CD14-positive monocyte (primary cell): ENCODE measurements at regions not wholly inside any gene's neighbourhood (a gene's known extent, or its start where the extent isn't known, plus 50 kb on each side); places are given as distances from the start of the nearest gene placed in this dataset.

Experiments used
- DNase-seq, 3 donors: peaks; one replicate each; pipeline ENCODE4 v3.0.0-alpha.2; 2011 to 2022
- H2AFZ ChIP-seq: 2 replicates; pipeline ENCODE4 v1.6.0; 2012; ENCODE audit warnings: mild to moderate bottlenecking, low read depth, low read length, inconsistent platforms; ENCODE audit not compliant: insufficient read depth, poor library complexity, severe bottlenecking
- H3K27ac ChIP-seq, 2 donors: 1 replicate in 1 of 2; 2 replicates in 1 of 2; pipeline ENCODE4 v1.5.1; 2012 to 2013; ENCODE audit warnings: low read length in 2 of 2, control low read depth in 1 of 2, inconsistent platforms in 1 of 2, low read depth in 1 of 2, mild to moderate bottlenecking in 1 of 2
- H3K27me3 ChIP-seq, 2 donors: one replicate each; pipeline versions ENCODE4 v1.6.0 to v1.6.1; 2011 to 2013; ENCODE audit warnings: low read length in 2 of 2; ENCODE audit not compliant: control insufficient read depth in 2 of 2, insufficient read depth in 2 of 2
- H3K36me3 ChIP-seq, 2 donors: replicated peaks in 1 of 2; 1 replicate in 1 of 2; 2 replicates in 1 of 2; pipeline versions ENCODE4 v1.5.1 to v1.6.1; 2012 to 2013; ENCODE audit warnings: low read length in 2 of 2, control low read depth in 1 of 2, inconsistent platforms in 1 of 2, mild to moderate bottlenecking in 1 of 2; ENCODE audit not compliant: insufficient read depth in 2 of 2, control insufficient read depth in 1 of 2
- H3K4me1 ChIP-seq, 2 donors: 1 replicate in 1 of 2; 2 replicates in 1 of 2; pipeline versions ENCODE4 v1.5.1 to v1.6.1; 2012 to 2013; ENCODE audit warnings: low read length in 2 of 2, control low read depth in 1 of 2, inconsistent platforms in 1 of 2, mild to moderate bottlenecking in 1 of 2, moderate library complexity in 1 of 2; ENCODE audit not compliant: insufficient read depth in 2 of 2, control insufficient read depth in 1 of 2
- H3K4me2 ChIP-seq: replicated peaks from 2 replicates; pipeline ENCODE3; 2012; ENCODE audit warnings: low read length, moderate library complexity, mild to moderate bottlenecking; ENCODE audit not compliant: poor library complexity, severe bottlenecking; ENCODE audit errors: extremely low read depth
- H3K4me3 ChIP-seq, 3 experiments: fragments of 200-600 bp in 1 of 3; sonication (generic) in 1 of 3; replicated peaks in 1 of 3; 1 replicate in 2 of 3; 2 replicates in 1 of 3; pipeline ENCODE4 v1.5.1; 2011 to 2013; ENCODE audit warnings: low read length in 3 of 3, mild to moderate bottlenecking in 3 of 3, control low read depth in 2 of 3, low read depth in 2 of 3, inconsistent platforms in 1 of 3, moderate library complexity in 1 of 3
- H3K79me2 ChIP-seq: 2 replicates; pipeline ENCODE4 v1.6.0; 2012; ENCODE audit warnings: mild to moderate bottlenecking, control low read depth, inconsistent platforms, low read length, moderate library complexity; ENCODE audit not compliant: insufficient read depth
- H3K9ac ChIP-seq: 2 replicates; pipeline ENCODE4 v1.6.0; 2017; ENCODE audit warnings: low read length, mild to moderate bottlenecking; ENCODE audit not compliant: insufficient read depth, poor library complexity, severe bottlenecking
- H3K9me3 ChIP-seq, 2 donors: replicated peaks in 1 of 2; 1 replicate in 1 of 2; 2 replicates in 1 of 2; pipeline versions ENCODE4 v1.5.1 to v1.6.1; 2012 to 2013; ENCODE audit warnings: low read length in 2 of 2, control low read depth in 1 of 2; ENCODE audit not compliant: control insufficient read depth in 1 of 2, insufficient read depth in 1 of 2
- H4K20me1 ChIP-seq: 2 replicates; pipeline ENCODE4 v1.6.0; 2012; ENCODE audit warnings: mild to moderate bottlenecking, low read length, control low read depth, moderate library complexity; ENCODE audit not compliant: insufficient read depth
- H3K27ac Mint-ChIP-seq, 7 donors: one replicate each; pipeline ENCODE4 v1.8.0; 2020; ENCODE audit warnings: mild to moderate bottlenecking in 7 of 7, mixed read lengths in 7 of 7, moderate library complexity in 6 of 7, inconsistent platforms in 2 of 7
- H3K27me3 Mint-ChIP-seq, 3 donors: one replicate each; pipeline ENCODE4 v1.8.0; 2021 to 2022; ENCODE audit warnings: low read depth in 3 of 3, mild to moderate bottlenecking in 3 of 3, mixed read lengths in 3 of 3, moderate library complexity in 3 of 3, inconsistent platforms in 1 of 3
- H3K36me3 Mint-ChIP-seq, 2 donors: one replicate each; pipeline ENCODE4 v1.8.0; 2020; ENCODE audit warnings: mixed read lengths in 2 of 2, inconsistent platforms in 1 of 2, mild to moderate bottlenecking in 1 of 2
- H3K4me1 Mint-ChIP-seq: one replicate; pipeline ENCODE4 v1.8.0; 2020; ENCODE audit warnings: mild to moderate bottlenecking, mixed read lengths
- H3K4me3 Mint-ChIP-seq, 2 donors: one replicate each; pipeline ENCODE4 v1.8.0; 2020; ENCODE audit warnings: mild to moderate bottlenecking in 2 of 2, mixed read lengths in 2 of 2, moderate library complexity in 1 of 2
- H3K9me3 Mint-ChIP-seq, 7 donors: one replicate each; pipeline ENCODE4 v1.8.0; 2020 to 2022; ENCODE audit warnings: mixed read lengths in 7 of 7, mild to moderate bottlenecking in 6 of 7, moderate library complexity in 6 of 7, inconsistent platforms in 2 of 7
- CTCF ChIP-seq: fragments of 200-600 bp; IDR thresholded peaks from one replicate; pipeline ENCODE4 v1.8.0; 2022; ENCODE audit warnings: antibody characterized with exemption, mild to moderate bottlenecking
- WGBS: methylation state at CpG from one replicate; pipeline ENCODE4 v1.1.5; 2013; ENCODE audit warnings: missing lambda C conversion rate; ENCODE audit not compliant: insufficient coverage; 5-methylcytosine and 5-hydroxymethylcytosine counted together
- intact Hi-C, 2 donors: fragments of 100-400 bp; cut with micrococcal nuclease; formaldehyde crosslinking; loops; one replicate each; pipeline versions ENCODE4 v1.15.0 to v1.15.1; 2023

GRCh38 chr10:130459851-130460490 is 323.8 kb downstream of the GLRX3 start:
- Histone ChIP-seq H3K4me2 (no peak overlapping the region), H3K27ac (no peak overlapping the region), H3K27me3 (no peaks in the 10 kb centered on the region), H4K20me1 (no peaks in the 10 kb centered on the region), H3K79me2 (no peaks in the 10 kb centered on the region), H3K9me3 (peaks cover 0 to 13% of the 10 kb centered on the region in 2 donors), H2AFZ (no peak overlapping the region), H3K4me3 (no peak overlapping the region), H3K9ac (no peak overlapping the region), H3K36me3 (no peaks in the 10 kb centered on the region), H3K4me1 (no peaks in the 10 kb centered on the region)
- Mint-ChIP-seq H3K27ac (peak overlapping the region in 1 of 7 donors; percentile 36), H3K4me3 (no peak overlapping the region), H3K4me1 (no peaks in the 10 kb centered on the region), H3K27me3 (peaks cover 1 to 7% (median 2%) of the 10 kb centered on the region in 3 donors), H3K36me3 (no peaks in the 10 kb centered on the region), H3K9me3 (peaks cover 0 to 23% (median 6%) of the 10 kb centered on the region in 7 donors)
- TF ChIP-seq CTCF = no peak
- intact Hi-C loops = no loop called here
- no peak for DNase-seq
- WGBS = 70% methylated on average over 5 of the region's 7 CpGs

GRCh38 chr10:130461631-130462030 is 325.4 kb downstream of the GLRX3 start:
- Histone ChIP-seq H2AFZ (no peak overlapping the region), H3K27ac (no peak overlapping the region), H3K79me2 (no peaks in the 10 kb centered on the region), H3K27me3 (no peaks in the 10 kb centered on the region), H3K9me3 (peaks cover 0 to 23% of the 10 kb centered on the region in 2 donors), H3K4me3 (no peak overlapping the region), H3K36me3 (no peaks in the 10 kb centered on the region), H3K4me1 (no peaks in the 10 kb centered on the region), H3K9ac (no peak overlapping the region), H4K20me1 (no peaks in the 10 kb centered on the region), H3K4me2 (no peak overlapping the region)
- TF ChIP-seq CTCF = no peak
- WGBS = 86% methylated on average over 6 of the region's 6 CpGs
- peaks cover 1 to 5% (median 2%) of the 10 kb centered on the region in 3 donors for H3K27me3 Mint-ChIP-seq
- H3K27ac Mint-ChIP-seq = no peak overlapping the region
- no peaks in the 10 kb centered on the region for H3K4me1 Mint-ChIP-seq
- intact Hi-C loops = no loop called here
- H3K4me3 Mint-ChIP-seq = no peak overlapping the region
- H3K36me3 Mint-ChIP-seq = no peaks in the 10 kb centered on the region
- no peak for DNase-seq
- H3K9me3 Mint-ChIP-seq = peaks cover 0 to 26% (median 8%) of the 10 kb centered on the region in 7 donors
